ENCODE measurements at regions not wholly inside any gene's neighbourhood (a gene's known extent, or its start where the extent isn't known, plus 50 kb on each side); places are given as distances from the start of the nearest gene placed in this dataset.

GRCh38 chr6:138555421-138555988 is 56.2 kb upstream of the NHSL1 start:
- Mint-ChIP-seq H3K4me1 (peaks cover 37% of the 10 kb centered on the region), H3K4me3 (0 out of 3 replicates have a peak overlapping the region, but pooled peaks have one; percentile 26), H3K27me3 (ENCODE audit: insufficient read depth, low read depth, poor library complexity) (peaks cover 4% of the 10 kb centered on the region), H3K9me3 (no peaks in the 10 kb centered on the region), H3K36me3 (ENCODE audit: low read depth) (no peaks in the 10 kb centered on the region), H3K27ac (peak overlapping the region; percentile 84)
- Histone ChIP-seq H3K4me1 (ENCODE audit: insufficient read depth) (peaks cover 27% of the 10 kb centered on the region), H4K20me1 (replicated peaks; ENCODE audit: insufficient read depth) (no peaks in the 10 kb centered on the region), H3K36me3 (ENCODE audit: insufficient read depth) (no peaks in the 10 kb centered on the region), H3K27me3 (ENCODE audit: insufficient read depth) (no peaks in the 10 kb centered on the region), H3F3A (replicated peaks; ENCODE audit: low read depth) (no peaks in the 10 kb centered on the region), H3K79me2 (replicated peaks; ENCODE audit: insufficient read depth) (peaks cover 51% of the 10 kb centered on the region), H3K27ac (ENCODE audit: low read depth) (peak overlapping the region; percentile 84), H3K4me2 (peak overlapping the region; percentile 17), H2AFZ (no peak overlapping the region), H3K4me3 (no peak overlapping the region), H3K9me2 (ENCODE audit: insufficient read depth) (no peaks in the 10 kb centered on the region)
- ATAC-seq (peak; percentile 95), DNase-seq (ENCODE audit: low spot score) (peak; percentile 86)
- TF ChIP-seq ZNF331 (CRISPR knock-in tag; IDR thresholded peaks at IDR 0.05; ENCODE audit: low read depth) (no peak), ZNF462 (CRISPR knock-in tag; IDR thresholded peaks at IDR 0.05) (peak; percentile 45; the same call in 1 of the 2 replicates)

GRCh38 chr6:138557147-138557546 is 57.9 kb upstream of the NHSL1 start:
- H3K4me3 Mint-ChIP-seq = no peak overlapping the region
- H4K20me1 ChIP-seq (replicated peaks; ENCODE audit: insufficient read depth) = no peaks in the 10 kb centered on the region
- H3K9me2 ChIP-seq (ENCODE audit: insufficient read depth) = no peaks in the 10 kb centered on the region
- H3K36me3 ChIP-seq (ENCODE audit: insufficient read depth) = no peaks in the 10 kb centered on the region
- H3F3A ChIP-seq (replicated peaks; ENCODE audit: low read depth) = no peaks in the 10 kb centered on the region
- H3K4me1 ChIP-seq (ENCODE audit: insufficient read depth) = peaks cover 36% of the 10 kb centered on the region
- peaks cover 48% of the 10 kb centered on the region for H3K4me1 Mint-ChIP-seq
- no peak overlapping the region for H2AFZ ChIP-seq
- no peaks in the 10 kb centered on the region for H3K9me3 Mint-ChIP-seq
- no peaks in the 10 kb centered on the region for H3K27me3 ChIP-seq (ENCODE audit: insufficient read depth)
- no peak overlapping the region for H3K4me3 ChIP-seq
- H3K27me3 Mint-ChIP-seq (ENCODE audit: insufficient read depth, low read depth, poor library complexity) = peaks cover 4% of the 10 kb centered on the region
- no peak overlapping the region for H3K27ac ChIP-seq (ENCODE audit: low read depth)
- DNase-seq (ENCODE audit: low spot score) (no peak), ATAC-seq (no peak)
- no peak overlapping the region for H3K4me2 ChIP-seq
- H3K36me3 Mint-ChIP-seq (ENCODE audit: low read depth) = no peaks in the 10 kb centered on the region
- H3K79me2 ChIP-seq (replicated peaks; ENCODE audit: insufficient read depth) = peaks cover 63% of the 10 kb centered on the region
- H3K27ac Mint-ChIP-seq = 0 out of 2 replicates have a peak overlapping the region, but pooled peaks have one; percentile 49
- no peak for TF ChIP-seq REST (IDR thresholded peaks at IDR 0.05; ENCODE audit: unreplicated experiment)

All from GM23338 (cell line).